ENCODE measurements at regions not wholly inside any gene's neighbourhood (a gene's known extent, or its start where the extent isn't known, plus 50 kb on each side); places are given as distances from the start of the nearest gene placed in this dataset.

DNA sequence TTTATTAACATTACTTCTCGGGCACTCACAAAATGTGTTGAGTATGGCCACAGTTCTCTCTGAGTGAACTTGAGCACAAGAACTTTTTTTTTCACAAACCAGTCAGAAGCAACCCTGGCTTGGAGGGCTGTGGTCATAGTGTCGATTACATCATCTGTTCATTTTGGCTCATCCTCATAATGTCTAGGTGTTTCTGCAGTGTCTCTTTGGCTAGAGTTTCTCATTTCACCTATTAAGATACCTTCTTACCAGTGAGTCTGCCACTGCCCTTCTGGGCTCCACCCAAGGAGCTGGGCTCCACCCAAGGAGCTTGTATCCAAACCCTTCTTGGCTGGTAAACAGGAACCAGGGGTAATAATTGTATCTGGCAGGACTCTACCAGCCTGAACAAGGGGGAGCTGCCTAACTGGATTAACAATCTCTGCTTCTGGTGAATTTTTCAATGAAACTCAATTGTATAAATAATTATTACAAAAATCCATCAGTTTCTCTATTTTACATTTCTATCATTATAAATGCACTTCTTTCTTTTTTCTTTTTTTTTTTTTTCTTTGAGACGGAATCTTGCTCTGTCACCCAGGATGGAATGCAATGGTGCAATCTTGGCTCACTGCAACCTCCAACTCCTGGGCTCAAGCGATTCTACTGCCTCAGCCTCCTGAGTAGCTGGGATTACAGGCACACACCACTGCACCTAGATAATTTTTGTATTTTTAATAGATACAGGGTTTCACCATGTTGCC lies 667.7 kb upstream of the SLIT2 start (continued):
- TF ChIP-seq, protein P1, sequence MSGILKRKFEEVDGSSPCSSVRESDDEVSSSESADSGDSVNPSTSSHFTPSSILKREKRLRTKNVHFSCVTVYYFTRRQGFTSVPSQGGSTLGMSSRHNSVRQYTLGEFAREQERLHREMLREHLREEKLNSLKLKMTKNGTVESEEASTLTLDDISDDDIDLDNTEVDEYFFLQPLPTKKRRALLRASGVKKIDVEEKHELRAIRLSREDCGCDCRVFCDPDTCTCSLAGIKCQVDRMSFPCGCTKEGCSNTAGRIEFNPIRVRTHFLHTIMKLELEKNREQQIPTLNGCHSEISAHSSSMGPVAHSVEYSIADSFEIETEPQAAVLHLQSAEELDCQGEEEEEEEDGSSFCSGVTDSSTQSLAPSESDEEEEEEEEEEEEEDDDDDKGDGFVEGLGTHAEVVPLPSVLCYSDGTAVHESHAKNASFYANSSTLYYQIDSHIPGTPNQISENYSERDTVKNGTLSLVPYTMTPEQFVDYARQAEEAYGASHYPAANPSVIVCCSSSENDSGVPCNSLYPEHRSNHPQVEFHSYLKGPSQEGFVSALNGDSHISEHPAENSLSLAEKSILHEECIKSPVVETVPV (CRISPR knock-in tag; IDR thresholded peaks at IDR 0.05) = no peak

DNA sequence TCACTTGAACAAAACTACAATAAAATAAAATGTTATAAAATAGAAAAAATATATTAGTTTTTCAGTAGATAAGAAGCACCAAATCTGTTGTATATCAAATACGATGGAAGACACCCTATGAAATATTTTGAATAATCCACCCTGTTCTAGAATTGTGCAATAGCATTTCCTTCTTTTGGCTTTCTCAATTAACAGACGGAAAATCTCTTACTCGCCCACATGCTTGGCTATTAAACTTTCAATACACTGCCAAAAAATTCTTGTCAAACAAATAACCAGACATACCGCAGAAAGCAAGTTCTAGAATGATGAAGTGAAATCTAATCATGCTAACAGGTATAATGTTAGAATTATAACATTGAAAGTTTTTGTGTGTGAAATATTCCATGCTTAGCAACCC lies 671.6 kb upstream of the SLIT2 start:
- TF ChIP-seq ZNF565 (CRISPR knock-in tag; conservative IDR thresholded peaks at IDR 0.05; ENCODE audit: low read depth) = no peak
- TF ChIP-seq ZFP3 (CRISPR knock-in tag; IDR thresholded peaks at IDR 0.05) = no peak
- TF ChIP-seq ZC3H10 (CRISPR knock-in tag; IDR thresholded peaks at IDR 0.05) = no peak
- TF ChIP-seq BACH2 (CRISPR knock-in tag; IDR thresholded peaks at IDR 0.05; ENCODE audit: borderline replicate concordance) = no peak
- TF ChIP-seq RARB (CRISPR knock-in tag; IDR thresholded peaks at IDR 0.05) = no peak
- TF ChIP-seq ISL1 (CRISPR knock-in tag; IDR thresholded peaks at IDR 0.05) = no peak
- no peak for TF ChIP-seq TSHZ2 (CRISPR knock-in tag; IDR thresholded peaks at IDR 0.05)
- TF ChIP-seq OSR1 (CRISPR knock-in tag; IDR thresholded peaks at IDR 0.05) = no peak
- TF ChIP-seq ZNF70 (CRISPR knock-in tag; IDR thresholded peaks at IDR 0.05) = no peak
- TF ChIP-seq, protein P2, sequence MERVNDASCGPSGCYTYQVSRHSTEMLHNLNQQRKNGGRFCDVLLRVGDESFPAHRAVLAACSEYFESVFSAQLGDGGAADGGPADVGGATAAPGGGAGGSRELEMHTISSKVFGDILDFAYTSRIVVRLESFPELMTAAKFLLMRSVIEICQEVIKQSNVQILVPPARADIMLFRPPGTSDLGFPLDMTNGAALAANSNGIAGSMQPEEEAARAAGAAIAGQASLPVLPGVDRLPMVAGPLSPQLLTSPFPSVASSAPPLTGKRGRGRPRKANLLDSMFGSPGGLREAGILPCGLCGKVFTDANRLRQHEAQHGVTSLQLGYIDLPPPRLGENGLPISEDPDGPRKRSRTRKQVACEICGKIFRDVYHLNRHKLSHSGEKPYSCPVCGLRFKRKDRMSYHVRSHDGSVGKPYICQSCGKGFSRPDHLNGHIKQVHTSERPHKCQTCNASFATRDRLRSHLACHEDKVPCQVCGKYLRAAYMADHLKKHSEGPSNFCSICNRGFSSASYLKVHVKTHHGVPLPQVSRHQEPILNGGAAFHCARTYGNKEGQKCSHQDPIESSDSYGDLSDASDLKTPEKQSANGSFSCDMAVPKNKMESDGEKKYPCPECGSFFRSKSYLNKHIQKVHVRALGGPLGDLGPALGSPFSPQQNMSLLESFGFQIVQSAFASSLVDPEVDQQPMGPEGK (CRISPR knock-in tag; IDR thresholded peaks at IDR 0.05; ENCODE audit: borderline replicate concordance) = no peak
- TF ChIP-seq, protein P3, sequence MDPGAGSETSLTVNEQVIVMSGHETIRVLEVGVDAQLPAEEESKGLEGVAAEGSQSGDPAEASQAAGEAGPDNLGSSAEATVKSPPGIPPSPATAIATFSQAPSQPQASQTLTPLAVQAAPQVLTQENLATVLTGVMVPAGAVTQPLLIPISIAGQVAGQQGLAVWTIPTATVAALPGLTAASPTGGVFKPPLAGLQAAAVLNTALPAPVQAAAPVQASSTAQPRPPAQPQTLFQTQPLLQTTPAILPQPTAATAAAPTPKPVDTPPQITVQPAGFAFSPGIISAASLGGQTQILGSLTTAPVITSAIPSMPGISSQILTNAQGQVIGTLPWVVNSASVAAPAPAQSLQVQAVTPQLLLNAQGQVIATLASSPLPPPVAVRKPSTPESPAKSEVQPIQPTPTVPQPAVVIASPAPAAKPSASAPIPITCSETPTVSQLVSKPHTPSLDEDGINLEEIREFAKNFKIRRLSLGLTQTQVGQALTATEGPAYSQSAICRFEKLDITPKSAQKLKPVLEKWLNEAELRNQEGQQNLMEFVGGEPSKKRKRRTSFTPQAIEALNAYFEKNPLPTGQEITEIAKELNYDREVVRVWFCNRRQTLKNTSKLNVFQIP (CRISPR knock-in tag; IDR thresholded peaks at IDR 0.05; ENCODE audit: borderline replicate concordance, low read depth) = no peak
- TF ChIP-seq ZFP30 (CRISPR knock-in tag; IDR thresholded peaks at IDR 0.05) = no peak
- no peak for TF ChIP-seq ZNF8 (CRISPR knock-in tag; IDR thresholded peaks at IDR 0.05)
- TF ChIP-seq PPARA (CRISPR knock-in tag; IDR thresholded peaks at IDR 0.05; ENCODE audit: borderline replicate concordance) = no peak
- no peak for ATAC-seq

DNA sequence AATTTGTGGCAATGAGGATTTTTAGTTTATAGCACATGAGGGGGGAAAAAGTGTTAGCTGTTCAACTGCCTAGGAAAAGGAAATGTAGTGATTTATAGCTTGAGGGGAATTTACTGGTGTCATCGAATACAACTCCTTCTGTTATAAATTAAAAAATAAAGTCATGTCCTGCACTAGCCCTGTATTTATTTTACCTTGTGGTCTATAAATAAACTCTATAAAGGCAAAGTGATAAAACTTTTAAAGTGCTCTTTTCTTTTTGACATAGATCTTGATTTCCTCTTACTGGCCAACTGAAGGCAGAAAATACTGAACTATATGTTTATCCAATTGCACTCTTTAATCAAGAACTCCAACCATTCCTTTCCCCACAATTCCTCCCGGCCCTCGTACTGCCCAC lies 672.1 kb upstream of the SLIT2 start:
- no peak for ATAC-seq
- TF ChIP-seq CSDC2 (CRISPR knock-in tag; IDR thresholded peaks at IDR 0.05) (no peak), TOX (CRISPR knock-in tag; IDR thresholded peaks at IDR 0.05; ENCODE audit: borderline replicate concordance) (no peak), CREB5 (CRISPR knock-in tag; IDR thresholded peaks at IDR 0.05; ENCODE audit: low read depth) (no peak), PPARA (CRISPR knock-in tag; IDR thresholded peaks at IDR 0.05; ENCODE audit: borderline replicate concordance) (no peak), TCF4 (CRISPR knock-in tag; IDR thresholded peaks at IDR 0.05; ENCODE audit: borderline replicate concordance) (no peak), ESRRG (CRISPR knock-in tag; IDR thresholded peaks at IDR 0.05) (no peak), ISL1 (CRISPR knock-in tag; IDR thresholded peaks at IDR 0.05) (no peak), ARNTL (CRISPR knock-in tag; IDR thresholded peaks at IDR 0.05; ENCODE audit: borderline replicate concordance, low read depth) (no peak), ZFP30 (CRISPR knock-in tag; IDR thresholded peaks at IDR 0.05) (no peak), ZNF70 (CRISPR knock-in tag; IDR thresholded peaks at IDR 0.05) (no peak)
- TF ChIP-seq, protein P3 (CRISPR knock-in tag; IDR thresholded peaks at IDR 0.05; ENCODE audit: borderline replicate concordance, low read depth) = no peak

Data from SK-N-SH treated with all-trans-retinoic acid at 6 μM for 48 hours (cell line).